Jurkat, Clone E6-1 (cell line): ENCODE measurements at regions not wholly inside any gene's neighbourhood (a gene's known extent, or its start where the extent isn't known, plus 50 kb on each side); places are given as distances from the start of the nearest gene placed in this dataset.

ENCODE experiments used
- DNase-seq: peaks from one replicate; pipeline ENCODE4 v3.0.0-alpha.2; 2011; ENCODE audit warnings: low read depth, low spot score
- H3K4me3 ChIP-seq: 2 replicates; pipeline ENCODE4 v1.5.1; 2011; ENCODE audit warnings: mild to moderate bottlenecking, low read length, control low read depth, moderate library complexity

DNA sequence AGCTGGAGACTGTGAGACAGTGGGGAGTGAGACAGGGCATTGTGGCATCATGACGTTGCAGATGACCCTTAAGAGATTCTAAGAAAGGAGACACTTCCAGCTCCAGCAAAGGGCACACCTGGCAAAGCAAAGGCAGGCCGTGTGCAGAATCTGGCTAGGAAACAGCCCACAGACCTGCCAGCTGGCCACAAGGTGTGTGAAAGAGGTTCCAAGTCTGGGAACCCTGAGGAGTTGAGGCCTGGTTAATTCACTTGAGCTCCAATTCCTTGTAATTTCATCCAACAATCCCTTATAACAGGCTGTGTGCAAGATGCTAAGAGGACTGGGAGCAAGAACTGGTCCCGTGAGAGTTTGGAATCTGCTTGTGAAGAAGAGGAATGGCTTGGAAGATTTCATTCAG is 72.8 kb upstream of the FAM9A start:
- no peak for DNase-seq
- no peak overlapping the region for H3K4me3 ChIP-seq

DNA sequence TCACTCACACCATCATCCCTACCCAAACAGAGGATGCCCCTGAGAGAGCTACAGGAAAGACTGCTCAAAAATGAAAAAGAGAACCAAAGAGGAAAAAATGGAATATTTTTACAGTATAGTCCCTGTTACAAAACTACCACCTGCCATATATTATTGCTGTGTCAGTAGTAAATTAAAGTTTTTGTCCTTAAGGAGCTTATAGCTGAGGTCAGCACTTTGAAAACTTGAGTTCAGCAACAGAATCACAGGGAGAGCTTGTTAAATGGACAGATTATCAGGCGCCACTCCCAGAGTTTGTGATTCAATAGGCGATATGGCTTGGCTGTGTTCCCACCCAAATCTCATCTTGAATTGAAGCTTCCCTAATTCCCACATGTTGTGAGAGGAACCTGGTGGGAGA is 71.9 kb upstream of the FAM9A start:
- H3K4me3 ChIP-seq = no peak overlapping the region
- DNase-seq = no peak

DNA sequence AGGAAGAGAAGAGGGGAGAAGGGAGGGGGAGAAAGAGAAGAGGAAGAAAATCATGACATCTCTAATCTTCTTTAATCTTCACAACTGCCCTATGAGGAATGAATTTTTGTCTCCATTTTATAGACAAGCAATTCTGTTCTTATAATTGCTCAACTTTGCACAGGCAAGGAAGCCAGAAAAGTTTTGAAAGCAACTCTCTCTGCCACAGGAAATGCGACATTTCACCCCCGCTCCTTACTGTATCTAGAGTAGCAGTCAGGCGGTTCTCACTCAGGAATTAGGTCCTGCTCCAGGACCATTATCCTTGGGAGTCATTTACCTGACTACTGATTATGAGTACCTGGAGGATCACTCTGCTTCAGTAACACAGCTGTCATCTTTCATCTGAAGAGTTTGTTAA is 69.2 kb upstream of the FAM9A start:
- no peak overlapping the region for H3K4me3 ChIP-seq
- DNase-seq = no peak

DNA sequence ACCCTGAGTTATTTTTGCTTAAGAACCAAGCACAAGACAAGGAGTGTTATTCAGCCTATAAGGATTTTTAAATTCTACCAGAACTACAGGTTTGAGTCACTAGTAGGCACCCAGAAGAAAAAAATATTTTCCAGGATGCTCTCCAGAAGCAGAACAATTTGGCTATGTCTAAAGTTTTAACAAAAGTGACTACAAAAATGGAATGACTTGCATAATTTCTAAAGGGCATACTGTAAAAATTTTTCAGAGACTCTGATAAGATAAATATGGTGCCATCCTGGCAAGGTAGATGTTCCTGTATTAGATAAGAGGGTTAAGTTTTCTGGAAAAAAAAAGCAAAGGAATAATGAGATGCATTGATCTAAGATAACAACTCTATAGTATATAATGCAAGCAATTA is 68.6 kb upstream of the FAM9A start:
- no peak for DNase-seq
- no peak overlapping the region for H3K4me3 ChIP-seq

DNA sequence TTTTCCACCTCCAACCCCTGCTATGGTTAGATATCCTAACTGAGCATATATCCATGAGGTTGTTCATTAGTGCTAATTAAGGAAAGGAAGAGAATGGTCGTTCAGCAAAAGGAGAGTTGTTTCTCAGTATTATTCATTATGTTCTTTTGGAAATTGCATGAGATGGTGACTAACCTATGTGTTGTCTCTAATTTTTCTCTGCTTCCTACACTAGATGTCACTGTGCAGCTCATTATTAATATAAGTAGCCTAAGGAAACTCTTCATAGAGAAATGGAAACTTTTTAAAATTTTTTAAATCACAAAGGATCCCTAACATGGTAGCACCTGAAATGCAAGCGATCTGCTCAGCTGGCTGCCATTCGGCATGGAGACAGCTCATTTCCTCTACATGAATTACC is 67.7 kb upstream of the FAM9A start:
- no peak for DNase-seq
- no peak overlapping the region for H3K4me3 ChIP-seq

DNA sequence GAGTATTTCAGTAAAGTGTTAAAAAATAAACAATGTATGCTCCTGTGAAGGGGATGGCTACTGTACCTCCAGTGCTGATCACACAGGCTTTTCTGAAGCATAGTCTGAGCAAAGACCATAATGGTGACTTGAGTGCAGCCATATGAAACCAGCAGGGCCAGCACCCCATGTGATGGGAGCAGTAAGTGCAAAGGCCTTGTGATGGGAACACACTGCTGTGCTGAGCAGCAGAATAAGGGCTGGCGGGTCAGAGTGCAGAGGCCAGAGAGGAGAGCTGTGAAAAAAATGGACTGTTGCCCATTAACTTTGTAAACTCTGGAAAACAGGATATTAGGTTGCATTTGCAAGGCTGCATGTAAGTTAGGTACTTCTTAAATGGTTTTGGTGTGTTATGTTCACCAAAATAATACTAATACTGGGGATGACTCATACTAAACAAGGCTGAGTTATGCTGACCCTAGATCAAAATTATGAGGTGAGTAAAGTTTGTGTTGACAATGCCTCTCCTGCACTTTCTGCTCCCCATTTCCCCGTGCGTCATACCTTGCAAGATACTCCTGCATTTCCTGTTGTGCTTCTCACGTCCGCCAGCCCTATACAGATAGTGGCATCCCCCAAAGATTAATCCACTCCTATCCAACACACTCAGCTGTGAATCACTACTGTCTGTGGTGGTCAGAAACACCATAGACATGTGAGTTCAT is 67.0 kb upstream of the FAM9A start:
- no peak for DNase-seq
- H3K4me3 ChIP-seq = no peak overlapping the region

DNA sequence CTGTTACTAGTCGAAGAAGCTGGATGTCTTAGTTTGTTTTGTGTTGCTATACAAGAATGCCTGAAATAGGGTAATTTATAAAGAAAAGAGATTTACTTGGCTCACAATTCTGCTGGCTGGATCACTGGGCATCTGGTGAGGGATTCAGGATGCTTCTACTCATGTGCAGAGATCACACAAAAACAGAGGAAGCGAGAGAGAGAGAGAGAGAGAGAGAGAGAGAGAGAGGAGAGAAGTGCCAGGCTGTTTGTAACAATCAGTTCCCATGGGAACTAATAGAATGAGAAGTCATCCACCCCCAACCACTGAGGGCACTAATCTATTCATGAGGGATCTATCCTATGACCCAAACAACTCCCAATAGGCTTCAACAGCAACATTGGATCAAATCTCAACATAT is 66.2 kb upstream of the FAM9A start:
- no peak overlapping the region for H3K4me3 ChIP-seq
- no peak for DNase-seq

DNA sequence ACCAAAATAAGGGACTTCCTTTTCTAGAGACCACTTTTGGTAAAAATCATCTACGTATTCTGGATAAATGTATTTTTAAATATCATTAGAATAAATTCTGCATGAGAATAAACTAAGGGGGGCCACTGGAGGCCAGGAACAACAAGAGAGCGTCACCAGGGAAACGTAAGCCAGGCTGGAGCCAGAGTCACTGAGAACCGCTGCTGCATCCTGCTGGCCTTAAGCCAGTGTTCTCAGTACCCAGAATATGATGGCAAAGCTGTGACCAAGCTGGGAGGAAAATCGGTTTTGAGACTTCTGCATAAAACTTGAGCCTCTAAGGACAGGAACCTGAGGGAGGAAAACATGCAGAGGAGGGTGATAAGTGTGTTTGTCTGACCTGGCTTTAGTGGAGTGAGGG is 63.0 kb upstream of the FAM9A start:
- DNase-seq = no peak
- H3K4me3 ChIP-seq = no peak overlapping the region

DNA sequence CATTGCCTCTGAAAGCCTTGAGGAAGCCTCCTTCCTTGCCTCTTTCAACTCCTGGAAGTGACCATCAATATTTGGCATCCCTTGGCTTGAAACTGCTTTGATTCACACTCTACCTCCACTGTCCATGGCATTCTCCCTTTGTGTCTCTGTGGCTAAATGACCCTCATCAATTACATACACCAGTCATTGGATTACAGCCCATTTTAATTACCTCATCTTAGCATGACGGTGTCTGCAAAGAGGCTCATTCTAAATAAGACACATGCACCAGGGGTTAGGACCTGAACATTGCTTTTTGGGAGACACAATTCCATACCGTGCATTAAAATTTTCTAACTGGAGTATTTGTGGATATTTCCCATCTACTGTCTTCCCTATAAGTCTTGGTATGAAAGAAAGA is 60.7 kb upstream of the FAM9A start:
- no peak overlapping the region for H3K4me3 ChIP-seq
- no peak for DNase-seq

DNA sequence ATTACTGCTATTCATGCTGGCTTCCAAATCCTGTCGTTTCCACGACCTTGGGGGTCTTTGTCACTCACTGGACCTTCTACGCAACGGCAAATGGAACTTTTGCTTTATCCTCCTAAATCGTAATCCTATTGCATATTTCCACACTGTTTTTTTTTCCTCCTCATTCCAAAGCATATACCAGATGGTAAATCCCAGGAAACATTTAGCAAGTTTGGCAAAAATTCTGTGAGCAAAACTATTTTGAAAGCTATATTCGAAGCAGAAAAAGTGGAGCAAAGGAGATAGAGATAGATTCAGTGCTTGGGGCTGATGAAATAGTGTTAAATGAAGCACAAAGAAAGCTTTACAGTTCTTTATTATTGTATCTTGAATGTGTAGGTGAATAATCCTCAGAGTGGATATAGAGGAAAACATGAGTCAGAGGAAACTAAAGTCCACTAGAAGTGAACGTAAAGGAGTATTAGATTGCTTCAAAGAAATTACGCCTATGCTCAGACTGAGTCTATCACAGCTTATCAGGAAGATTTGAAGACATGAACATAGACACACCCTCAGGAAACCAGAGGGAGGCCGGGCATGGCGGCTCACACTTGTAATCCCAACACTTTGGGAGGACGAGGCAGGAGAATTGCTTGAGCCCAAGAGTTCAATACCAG is 50.2 kb upstream of the FAM9A start:
- no peak for DNase-seq
- no peak overlapping the region for H3K4me3 ChIP-seq
